ENCODE measurements at regions not wholly inside any gene's neighbourhood (a gene's known extent, or its start where the extent isn't known, plus 50 kb on each side); places are given as distances from the start of the nearest gene placed in this dataset.
"Not testable (repeated sequence)": the region's sequence is repeated elsewhere in the genome, so short reads cannot be mapped to it uniquely, and the experiment has no call there.

DNA sequence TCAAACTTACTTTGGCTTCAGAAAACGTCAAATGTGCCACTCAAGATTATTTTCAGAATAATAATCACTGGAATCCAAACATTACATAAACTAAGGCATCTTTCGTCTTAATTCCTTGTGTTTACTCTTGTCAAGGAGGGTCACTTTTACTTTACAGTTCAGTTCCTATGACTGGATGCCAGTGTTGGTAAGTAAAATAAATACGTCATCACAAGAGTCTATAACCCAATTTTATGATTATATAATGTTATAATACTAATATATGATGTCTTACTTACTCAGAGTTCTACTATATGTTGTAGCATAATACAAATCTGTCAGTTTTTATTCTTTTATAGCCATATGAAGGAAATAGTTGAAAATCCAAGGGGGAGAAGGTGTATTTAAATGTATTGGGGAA lies 123.8 kb downstream of the GPR85 start:
- no peak for TF ChIP-seq POLR2A (IDR thresholded peaks at IDR 0.05; ENCODE audit: low read length)
- TF ChIP-seq GATA1 (IDR thresholded peaks at IDR 0.05; ENCODE audit: low read depth, low read length) = no peak

DNA sequence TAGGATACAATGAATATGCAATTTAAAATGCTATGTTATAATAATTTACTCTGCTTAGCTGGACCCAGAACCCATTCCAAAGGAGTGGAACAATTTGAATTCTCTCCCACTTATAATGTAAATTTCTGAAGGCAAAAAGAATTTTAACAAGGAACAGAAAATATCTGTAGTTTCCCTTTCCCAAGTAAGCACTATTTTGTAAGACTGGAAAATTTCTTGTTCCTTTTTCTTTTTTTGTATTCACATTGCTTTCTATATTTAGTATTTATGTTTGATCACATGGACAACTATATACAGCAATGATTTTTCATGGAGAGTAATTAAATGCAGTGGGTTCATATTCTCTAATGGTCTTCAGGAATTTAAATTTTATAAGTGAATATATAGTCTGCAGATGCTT lies 127.4 kb downstream of the GPR85 start:
- TF ChIP-seq POLR2A (IDR thresholded peaks at IDR 0.05; ENCODE audit: low read length) (no peak), GATA1 (IDR thresholded peaks at IDR 0.05; ENCODE audit: low read depth, low read length) (no peak)

More for the DNA sequence above, 123.8 kb downstream of the GPR85 start:
- DNase-seq = no peak

DNA sequence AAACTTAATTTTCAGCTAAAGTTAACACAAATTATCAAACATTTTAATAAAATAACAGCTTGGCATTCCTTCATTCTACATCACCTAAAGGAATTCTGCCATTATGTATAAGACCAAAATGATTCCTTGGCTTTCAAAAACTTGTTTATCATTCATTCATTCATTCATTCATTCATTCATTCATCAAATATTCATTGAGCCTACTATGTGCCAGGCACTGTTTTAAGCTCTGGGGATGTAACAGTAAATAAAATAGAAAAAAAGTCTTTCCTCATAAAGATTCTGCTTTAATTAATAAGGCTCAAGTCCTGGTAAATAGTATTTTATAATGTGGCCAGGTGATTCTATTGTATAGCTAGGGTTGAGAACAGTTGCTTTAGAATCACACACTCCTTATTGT lies 127.9 kb downstream of the GPR85 start:
- no peak for TF ChIP-seq POLR2A (IDR thresholded peaks at IDR 0.05; ENCODE audit: low read length)
- TF ChIP-seq GATA1 (IDR thresholded peaks at IDR 0.05; ENCODE audit: low read depth, low read length) = no peak
- DNase-seq = no peak

More for the DNA sequence above, 127.4 kb downstream of the GPR85 start:
- DNase-seq = no peak

DNA sequence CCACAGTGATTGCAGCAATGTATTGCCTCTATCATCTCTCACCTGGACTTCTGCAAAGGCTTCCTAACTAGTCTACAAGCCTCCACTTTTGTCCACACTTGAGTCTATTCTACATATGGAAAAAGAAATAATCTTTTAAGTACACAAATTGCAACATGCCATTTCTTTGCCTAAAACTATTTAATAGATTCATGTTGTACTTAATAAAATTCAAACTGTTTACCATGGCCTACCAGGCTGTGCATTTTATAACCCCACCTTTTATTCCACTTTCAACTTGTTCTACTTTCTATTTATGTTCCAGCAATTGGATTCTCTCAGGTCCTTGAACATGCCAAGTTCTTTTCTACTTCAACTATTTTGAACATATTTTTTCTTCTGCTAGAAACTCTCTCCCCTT lies 128.7 kb downstream of the GPR85 start:
- DNase-seq = no peak
- no peak for TF ChIP-seq GATA1 (IDR thresholded peaks at IDR 0.05; ENCODE audit: low read depth, low read length)
- TF ChIP-seq POLR2A (IDR thresholded peaks at IDR 0.05; ENCODE audit: low read length) = no peak

DNA sequence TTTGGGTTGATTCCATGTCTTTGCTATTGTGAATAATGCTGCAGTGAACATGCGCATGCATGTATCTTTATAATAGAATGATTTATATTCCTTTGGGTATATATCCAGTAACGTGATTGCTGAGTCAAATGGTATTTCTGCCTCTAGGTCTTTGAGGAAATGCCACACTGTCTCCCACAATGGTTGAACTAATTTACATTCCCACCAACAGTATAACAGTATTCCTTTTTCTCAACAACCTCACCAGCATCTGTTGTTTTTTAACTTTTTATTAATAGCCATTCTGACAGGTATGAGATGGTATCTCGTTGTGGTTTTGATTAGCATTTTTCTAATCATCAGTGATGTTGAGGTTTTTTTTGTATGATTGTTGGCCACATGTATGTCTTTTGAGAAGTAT lies 133.6 kb downstream of the GPR85 start:
- DNase-seq = not testable (repeated sequence)

DNA sequence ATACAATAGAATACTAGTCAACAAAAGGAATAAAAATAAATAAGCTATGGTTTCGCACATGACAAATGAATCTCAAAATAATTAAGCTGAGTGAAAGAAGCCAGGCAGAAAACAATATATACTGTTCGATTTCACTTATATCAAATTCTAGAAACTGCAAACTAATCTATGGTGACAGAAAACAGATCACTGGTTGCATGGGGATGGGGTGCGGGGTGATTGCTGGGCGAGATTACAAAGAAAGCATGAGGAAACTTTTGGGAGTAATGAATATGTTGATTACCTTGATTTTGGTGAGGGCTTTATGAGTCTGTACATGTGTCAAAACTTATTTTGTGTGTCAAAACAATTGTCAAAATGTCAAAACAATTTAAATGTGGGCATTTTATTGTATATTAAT lies 135.6 kb downstream of the GPR85 start:
- DNase-seq = no peak
- no peak for TF ChIP-seq POLR2A (IDR thresholded peaks at IDR 0.05; ENCODE audit: low read length)
- no peak for TF ChIP-seq GATA1 (IDR thresholded peaks at IDR 0.05; ENCODE audit: low read depth, low read length)

DNA sequence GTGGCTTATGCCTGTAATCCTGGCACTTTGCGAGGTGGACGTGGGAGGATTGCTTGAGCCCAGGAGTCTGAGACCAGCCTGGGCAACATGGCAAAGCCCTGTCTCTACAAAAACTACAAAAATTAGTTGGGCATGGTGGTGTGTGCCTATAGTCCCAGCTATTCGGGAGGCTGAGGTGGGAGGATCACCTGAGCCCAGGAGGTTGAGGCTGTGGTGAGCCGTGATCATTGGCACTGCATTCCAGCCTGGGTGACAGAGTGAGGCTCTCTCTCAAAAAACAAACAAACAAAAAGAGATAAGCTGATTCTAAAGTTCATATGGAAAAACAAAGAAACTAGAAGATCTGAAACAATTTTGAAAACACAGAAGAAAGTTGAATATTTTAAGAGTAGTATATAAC lies 136.9 kb downstream of the GPR85 start:
- not testable (repeated sequence) for DNase-seq

DNA sequence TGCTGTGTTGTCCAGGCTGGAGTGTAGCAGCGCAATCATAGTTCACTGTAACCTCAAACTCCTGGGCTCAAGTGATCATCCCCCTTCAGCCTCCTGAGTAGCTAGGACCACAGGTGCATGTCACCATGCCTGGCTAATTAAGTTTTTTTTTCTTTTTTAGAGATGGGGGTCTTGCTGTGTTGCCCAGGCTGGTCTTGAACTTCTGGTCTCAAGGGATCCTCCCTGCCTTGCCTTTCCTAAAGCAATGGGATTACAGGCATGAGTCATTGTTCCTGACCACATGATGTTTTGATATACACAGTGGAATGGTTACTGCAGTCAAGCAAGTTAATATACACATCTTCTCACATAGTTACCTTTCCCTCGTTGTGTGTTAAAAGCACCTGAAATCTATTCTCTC lies 140.3 kb downstream of the GPR85 start:
- no peak for TF ChIP-seq POLR2A (IDR thresholded peaks at IDR 0.05; ENCODE audit: low read length)
- no peak for TF ChIP-seq GATA1 (IDR thresholded peaks at IDR 0.05; ENCODE audit: low read depth, low read length)
- no peak for DNase-seq

DNA sequence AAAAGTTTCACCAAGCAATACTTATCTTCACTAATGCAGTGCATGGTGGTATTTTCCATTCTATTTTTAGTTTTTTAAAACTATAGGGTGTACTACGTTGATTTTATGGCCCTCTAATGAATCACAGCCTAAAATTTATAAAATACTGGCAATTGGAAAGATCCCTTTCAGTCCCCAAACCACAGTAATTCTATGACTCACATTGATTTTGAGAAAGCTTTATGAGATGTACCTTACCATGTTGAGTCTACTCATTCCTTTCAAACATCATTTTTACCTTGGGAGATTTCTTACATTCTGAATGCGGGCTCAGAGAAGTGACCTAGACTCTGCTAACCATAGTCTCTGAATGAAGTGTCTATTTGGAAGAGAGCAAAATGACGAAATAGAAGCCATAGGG lies 141.6 kb downstream of the GPR85 start:
- DNase-seq = no peak
- no peak for TF ChIP-seq POLR2A (IDR thresholded peaks at IDR 0.05; ENCODE audit: low read length)

DNA sequence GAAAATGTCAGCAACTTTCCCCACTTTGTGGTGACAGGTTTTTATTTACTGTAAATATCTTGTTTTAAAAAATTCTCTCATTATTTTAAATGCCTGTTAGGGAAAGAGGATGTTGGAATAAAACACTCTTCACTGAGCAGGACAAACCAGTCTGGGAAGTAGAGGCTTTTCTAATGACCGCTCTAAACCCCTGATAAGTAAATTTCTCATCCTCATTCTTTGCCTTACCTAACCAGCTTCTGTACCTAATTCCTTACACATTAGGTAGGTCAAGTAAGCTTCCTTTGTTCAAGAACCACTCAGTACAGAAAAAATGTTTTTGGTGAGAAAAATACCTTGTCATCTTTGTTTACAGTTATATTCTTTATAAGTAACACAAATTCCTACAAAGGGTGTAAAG lies 143.6 kb downstream of the GPR85 start:
- no peak for DNase-seq
- TF ChIP-seq GATA1 (IDR thresholded peaks at IDR 0.05; ENCODE audit: low read depth, low read length) (no peak), POLR2A (IDR thresholded peaks at IDR 0.05; ENCODE audit: low read length) (no peak)

DNA sequence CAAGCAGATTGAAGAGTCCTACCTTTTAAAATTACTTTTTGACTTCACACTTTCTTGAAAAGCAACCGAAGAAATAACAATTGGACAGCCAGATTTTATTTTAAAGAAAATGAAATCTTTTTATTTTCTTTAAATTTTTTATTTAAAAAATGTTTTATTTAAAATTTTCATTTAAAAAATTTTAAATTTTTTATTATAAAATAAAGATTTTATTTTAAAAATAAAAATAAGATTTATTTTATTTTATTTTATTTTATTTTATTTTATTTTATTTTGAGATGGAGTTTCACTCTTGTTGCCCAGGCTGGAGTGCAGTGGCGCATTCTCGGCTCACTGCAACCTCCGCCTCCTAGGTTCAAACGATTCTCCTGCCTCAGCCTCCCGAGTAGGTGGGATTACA lies 144.5 kb downstream of the GPR85 start:
- DNase-seq = not testable (repeated sequence)

DNA sequence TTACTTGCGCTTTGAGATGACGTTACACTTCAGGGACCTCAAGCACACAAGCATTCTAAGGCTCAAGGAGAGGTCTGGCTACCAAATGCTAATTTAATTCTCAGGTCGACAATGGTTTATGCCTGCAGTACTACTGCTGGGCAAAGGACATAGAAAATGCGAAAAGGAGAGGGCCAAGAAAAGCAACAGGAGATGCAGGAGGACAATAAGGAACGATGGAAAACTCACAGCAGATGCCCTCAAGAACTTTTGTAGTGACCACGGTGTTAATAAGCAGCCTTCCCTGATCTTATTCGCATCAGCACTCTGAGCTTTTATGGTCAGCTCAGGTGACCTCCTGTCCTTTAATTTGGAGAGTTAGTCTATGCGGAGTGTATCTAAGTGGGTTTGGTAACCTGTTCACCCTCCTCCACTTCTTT lies 146.3 kb downstream of the GPR85 start:
- DNase-seq = no peak
- TF ChIP-seq POLR2A (IDR thresholded peaks at IDR 0.05; ENCODE audit: low read length) (peak; percentile 53), GATA1 (IDR thresholded peaks at IDR 0.05; ENCODE audit: low read depth, low read length) (no peak)

DNA sequence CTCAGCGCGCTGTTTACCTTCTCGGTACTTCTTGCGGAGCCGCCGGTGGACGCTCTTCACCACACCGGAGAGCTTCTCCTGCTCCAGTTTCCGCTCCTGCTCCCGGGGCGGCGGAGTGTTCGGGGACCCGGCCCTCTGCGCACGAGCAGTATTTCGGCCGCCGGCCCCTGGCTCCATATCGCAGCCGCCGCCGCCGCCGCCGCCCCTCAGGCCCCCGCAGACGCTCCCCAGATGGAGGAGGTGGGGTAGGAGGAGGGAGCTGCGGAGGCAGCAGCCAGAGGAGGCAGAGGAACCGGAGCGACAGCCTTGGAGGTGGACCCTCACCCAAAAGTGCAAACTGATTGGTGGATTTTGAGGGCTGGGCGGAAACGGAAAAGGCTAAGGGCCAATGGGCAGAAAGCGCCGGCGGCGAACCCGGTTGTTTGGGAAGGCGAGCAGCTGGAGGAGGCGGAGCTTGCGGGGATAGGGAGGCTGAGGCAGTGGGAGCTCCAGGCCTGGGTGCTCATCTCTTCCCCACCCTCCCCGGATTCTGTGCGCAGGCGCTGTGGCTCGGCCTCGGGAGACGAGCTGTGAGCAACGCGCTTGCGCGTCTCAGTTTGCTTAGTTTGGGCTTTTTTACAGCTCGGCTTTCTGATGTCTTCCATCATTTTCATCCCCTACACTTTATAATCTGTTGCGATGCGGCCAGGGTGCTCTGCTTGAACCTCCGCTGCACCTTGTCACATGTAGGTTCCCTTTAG lies 146.9 kb downstream of the GPR85 start:
- peak; percentile 99 for DNase-seq
- no peak for TF ChIP-seq GATA1 (IDR thresholded peaks at IDR 0.05; ENCODE audit: low read depth, low read length)
- TF ChIP-seq POLR2A (IDR thresholded peaks at IDR 0.05; ENCODE audit: low read length) = peak; percentile 83

DNA sequence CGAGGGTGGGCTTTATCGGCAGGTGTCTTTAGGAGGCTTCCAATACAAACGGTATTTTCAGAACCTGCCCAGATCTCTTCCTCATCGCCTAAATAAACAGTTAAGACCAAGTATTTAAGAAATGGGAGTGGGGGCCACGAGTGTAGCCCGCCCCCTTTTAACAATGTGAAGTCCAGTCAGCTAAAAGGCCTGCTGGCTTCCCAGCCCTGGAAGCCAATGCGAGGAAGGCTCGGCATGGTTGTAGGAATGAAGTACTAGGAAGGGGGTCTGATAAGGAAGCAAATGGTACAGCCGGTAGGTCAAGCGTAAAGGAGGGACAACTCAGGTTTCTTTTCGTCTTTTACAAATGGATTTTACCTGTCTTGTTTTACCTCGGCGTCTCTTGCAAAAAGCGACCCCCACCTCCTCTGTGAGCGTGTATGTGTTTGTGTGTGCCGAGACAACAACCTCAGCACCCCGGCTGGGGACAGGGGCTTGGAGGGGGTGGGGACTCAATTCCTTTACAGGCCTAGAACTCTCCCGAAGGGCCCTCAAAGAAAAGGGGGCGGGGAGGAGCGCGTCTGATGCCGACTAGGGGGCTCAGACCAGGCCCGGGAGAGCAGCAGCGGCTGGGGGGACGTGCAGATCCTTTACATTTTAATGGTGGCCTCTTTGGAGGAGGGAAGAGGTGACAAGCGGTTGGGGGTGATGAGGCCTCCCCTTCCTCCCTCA lies 147.6 kb downstream of the GPR85 start:
- peak; percentile 69 to 74 for DNase-seq
- TF ChIP-seq GATA1 (IDR thresholded peaks at IDR 0.05; ENCODE audit: low read depth, low read length) = no peak
- no peak for TF ChIP-seq POLR2A (IDR thresholded peaks at IDR 0.05; ENCODE audit: low read length)

DNA sequence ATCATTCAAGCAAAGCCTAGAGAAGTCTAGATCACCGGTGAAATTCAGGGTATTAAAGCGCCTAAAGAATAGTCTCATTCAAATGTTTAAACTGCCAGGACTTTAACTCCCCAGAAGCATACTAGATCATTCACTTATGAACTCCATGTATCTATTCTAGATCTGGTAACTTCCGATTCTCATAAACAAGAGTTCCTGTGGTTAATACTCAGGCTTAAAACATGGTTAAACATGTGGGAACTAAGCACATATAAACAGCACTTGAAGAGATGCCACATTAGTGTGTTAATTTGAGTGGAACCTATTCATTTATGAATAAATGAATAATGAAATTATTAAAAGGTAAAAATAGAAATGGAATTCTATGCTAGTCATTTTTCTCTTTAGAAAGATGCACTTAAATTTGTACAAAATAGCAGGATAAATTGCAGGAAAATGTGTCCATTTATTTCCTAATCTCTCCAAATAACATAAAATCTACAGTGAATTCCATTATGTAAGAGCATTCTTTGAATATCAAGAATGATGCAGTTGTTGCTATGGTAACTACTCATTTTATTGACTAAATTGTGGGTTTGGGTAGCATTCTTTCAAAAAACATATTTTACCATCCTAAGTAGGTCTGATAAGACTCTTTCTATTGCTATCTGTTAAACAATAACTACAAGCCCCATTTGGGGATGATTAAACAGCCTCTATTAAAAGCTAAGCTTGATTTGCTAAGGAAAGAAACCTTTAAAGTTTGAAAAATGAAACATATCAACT lies 147.6 kb upstream of the TMEM168 start:
- TF ChIP-seq GATA1 (IDR thresholded peaks at IDR 0.05; ENCODE audit: low read depth, low read length) = no peak
- no peak for TF ChIP-seq POLR2A (IDR thresholded peaks at IDR 0.05; ENCODE audit: low read length)
- DNase-seq = peak; percentile 13 to 15

Measured in erythroblast (primary cell).